Lung (tissue), 11 donors: ENCODE measurements at regions not wholly inside any gene's neighbourhood (a gene's known extent, or its start where the extent isn't known, plus 50 kb on each side); places are given as distances from the start of the nearest gene placed in this dataset.

Source experiments
- ATAC-seq: fragments of 200-7000 bp; cut with Tn5 transposase; one replicate; pipeline ENCODE4 v1.9.1; 2020; ENCODE audit warnings: moderate number of reproducible peaks; ENCODE audit not compliant: insufficient read depth, low FRiP score
- DNase-seq, 3 donors: peaks; one replicate each; pipeline ENCODE4 v3.0.0-alpha.2; 2013 to 2017
- H3K27ac ChIP-seq, 2 donors: one replicate each; pipeline ENCODE4 v1.5.1; 2013; ENCODE audit warnings: mild to moderate bottlenecking in 2 of 2, moderate library complexity in 2 of 2, control low read depth in 1 of 2, inconsistent platforms in 1 of 2, low read depth in 1 of 2, low read length in 1 of 2
- H3K27me3 ChIP-seq, 3 donors: one replicate each; pipeline ENCODE4 v1.5.1; 2013; ENCODE audit warnings: low read length in 2 of 3; ENCODE audit not compliant: control insufficient read depth in 3 of 3, insufficient read depth in 3 of 3
- H3K36me3 ChIP-seq, 4 donors: one replicate each; pipeline ENCODE4 v1.5.1; 2013; ENCODE audit warnings: low read length in 4 of 4, mild to moderate bottlenecking in 1 of 4, moderate library complexity in 1 of 4; ENCODE audit not compliant: control insufficient read depth in 4 of 4, insufficient read depth in 4 of 4
- H3K4me1 ChIP-seq, 5 donors: one replicate each; pipeline ENCODE4 v1.5.1; 2013; ENCODE audit warnings: low read length in 5 of 5, mild to moderate bottlenecking in 2 of 5, moderate library complexity in 1 of 5; ENCODE audit not compliant: control insufficient read depth in 5 of 5, insufficient read depth in 5 of 5
- H3K4me3 ChIP-seq: one replicate; pipeline ENCODE4 v1.5.1; 2013; ENCODE audit warnings: mild to moderate bottlenecking, control low read depth, moderate library complexity
- H3K9ac ChIP-seq, 2 donors: one replicate each; pipeline ENCODE4 v1.5.1; 2013; ENCODE audit warnings: low read length in 2 of 2, control low read depth in 1 of 2; ENCODE audit not compliant: insufficient read depth in 1 of 2
- H3K9me3 ChIP-seq, 4 donors: one replicate each; pipeline ENCODE4 v1.5.1; 2013; ENCODE audit warnings: low read length in 3 of 4, mild to moderate bottlenecking in 1 of 4, moderate library complexity in 1 of 4; ENCODE audit not compliant: control insufficient read depth in 4 of 4, insufficient read depth in 3 of 4
- WGBS, 2 donors: extraction: QIAGEN DNeasy Blood & Tissue Kit; methylation state at CpG; one replicate each; pipeline ENCODE4 v1.1.7; 2013; 5-methylcytosine and 5-hydroxymethylcytosine counted together
- TF ChIP-seq, protein P1 (sequence below): IDR thresholded peaks from 2 replicates; pipeline ENCODE4 v1.5.1; 2012; ENCODE audit warnings: mild to moderate bottlenecking; ENCODE audit errors: control extremely low read depth, extremely low read depth
- donor health status: control.
- donor health status: control.
- donor health status: Bipolar disorder and iron deficiency.
- donor health status: healthy.
- donor health status: DM: yes; HTN: yes; CAD: no.

DNA sequence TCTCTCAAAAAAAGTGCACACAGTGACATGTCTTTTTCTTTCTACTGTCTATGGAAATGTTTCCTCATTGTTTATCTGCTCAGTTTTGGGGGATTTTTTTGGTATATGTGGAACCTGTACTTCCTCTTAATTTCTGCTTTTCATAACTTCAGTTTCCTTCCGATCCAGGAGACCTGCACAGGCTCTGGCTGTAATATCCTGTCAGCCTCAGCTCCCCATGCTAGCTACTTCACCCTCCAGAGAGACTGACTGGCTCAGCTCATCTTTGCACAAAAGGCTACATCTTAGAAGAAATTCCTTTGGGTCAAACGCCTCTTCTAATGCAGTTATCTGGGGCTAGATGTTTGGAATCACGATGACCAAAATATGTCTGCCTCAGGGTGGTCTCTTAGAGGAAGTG is 378.4 kb downstream of the RND3 start:
- ATAC-seq: no peak
- H3K27me3 ChIP-seq: no peaks in the 10 kb centered on the region

DNA sequence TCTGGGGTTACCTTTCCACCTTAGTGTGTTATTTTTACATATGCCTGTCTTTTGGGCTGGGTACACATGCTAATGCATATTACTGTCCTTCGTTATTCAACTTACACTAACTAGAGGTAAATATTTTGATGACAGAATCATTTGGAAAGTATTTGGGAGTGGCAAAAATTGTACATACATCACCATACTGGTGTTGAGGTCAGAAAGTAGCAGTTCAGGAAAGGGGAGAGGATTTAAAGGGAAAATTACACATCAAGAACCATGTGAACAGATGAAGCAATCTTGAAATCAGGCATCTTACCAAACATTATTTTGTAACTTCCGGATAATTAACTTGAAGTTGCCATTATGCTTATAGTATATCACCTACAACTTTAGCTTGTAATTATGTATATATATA is 379.7 kb downstream of the RND3 start:
- H3K9me3 ChIP-seq: no peaks in the 10 kb centered on the region
- TF ChIP-seq, protein P1, sequence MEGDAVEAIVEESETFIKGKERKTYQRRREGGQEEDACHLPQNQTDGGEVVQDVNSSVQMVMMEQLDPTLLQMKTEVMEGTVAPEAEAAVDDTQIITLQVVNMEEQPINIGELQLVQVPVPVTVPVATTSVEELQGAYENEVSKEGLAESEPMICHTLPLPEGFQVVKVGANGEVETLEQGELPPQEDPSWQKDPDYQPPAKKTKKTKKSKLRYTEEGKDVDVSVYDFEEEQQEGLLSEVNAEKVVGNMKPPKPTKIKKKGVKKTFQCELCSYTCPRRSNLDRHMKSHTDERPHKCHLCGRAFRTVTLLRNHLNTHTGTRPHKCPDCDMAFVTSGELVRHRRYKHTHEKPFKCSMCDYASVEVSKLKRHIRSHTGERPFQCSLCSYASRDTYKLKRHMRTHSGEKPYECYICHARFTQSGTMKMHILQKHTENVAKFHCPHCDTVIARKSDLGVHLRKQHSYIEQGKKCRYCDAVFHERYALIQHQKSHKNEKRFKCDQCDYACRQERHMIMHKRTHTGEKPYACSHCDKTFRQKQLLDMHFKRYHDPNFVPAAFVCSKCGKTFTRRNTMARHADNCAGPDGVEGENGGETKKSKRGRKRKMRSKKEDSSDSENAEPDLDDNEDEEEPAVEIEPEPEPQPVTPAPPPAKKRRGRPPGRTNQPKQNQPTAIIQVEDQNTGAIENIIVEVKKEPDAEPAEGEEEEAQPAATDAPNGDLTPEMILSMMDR: no peak
- H3K27me3 ChIP-seq: no peaks in the 10 kb centered on the region
- H3K27ac ChIP-seq: no peak overlapping the region
- DNase-seq (no peak), ATAC-seq (no peak)
- H3K9ac ChIP-seq: no peak overlapping the region
- no peaks in the 10 kb centered on the region for H3K36me3 ChIP-seq
- H3K4me3 ChIP-seq: no peak overlapping the region
- WGBS, 2 donors: 77 to 80% methylated on average over 2 of the region's 2 CpGs
- H3K4me1 ChIP-seq: no peaks in the 10 kb centered on the region

More for the DNA sequence above, 378.4 kb downstream of the RND3 start:
- TF ChIP-seq, protein P1: no peak
- no peak for DNase-seq
- H3K9me3 ChIP-seq: no peaks in the 10 kb centered on the region
- 65 to 79% methylated on average over 3 of the region's 3 CpGs for WGBS, 2 donors
- H3K4me3 ChIP-seq: no peak overlapping the region
- H3K36me3 ChIP-seq: no peaks in the 10 kb centered on the region
- H3K27ac ChIP-seq: no peak overlapping the region
- no peaks in the 10 kb centered on the region for H3K4me1 ChIP-seq
- H3K9ac ChIP-seq: no peak overlapping the region

DNA sequence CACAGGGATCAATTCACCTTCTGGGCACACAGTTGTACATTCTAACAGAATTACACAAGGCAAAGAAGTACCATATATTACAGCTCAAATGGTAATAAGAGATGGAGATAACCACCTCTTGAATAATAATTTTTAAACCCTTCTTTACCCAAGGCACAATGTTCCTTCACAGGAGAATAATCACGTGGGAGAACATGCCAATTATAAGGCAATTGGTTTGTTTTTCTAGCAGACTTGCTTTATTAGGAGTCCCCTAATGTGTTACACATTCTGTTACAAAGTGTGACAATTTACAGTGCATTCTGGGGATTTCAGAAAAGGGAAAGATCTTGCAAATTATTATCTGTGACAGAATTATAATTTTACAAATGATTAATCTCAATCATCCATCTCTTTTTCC is 380.3 kb downstream of the RND3 start:
- DNase-seq (no peak), ATAC-seq (no peak)
- Histone ChIP-seq H3K4me1 (no peaks in the 10 kb centered on the region), H3K9ac (no peak overlapping the region), H3K9me3 (no peaks in the 10 kb centered on the region), H3K4me3 (no peak overlapping the region), H3K27ac (no peak overlapping the region), H3K27me3 (no peaks in the 10 kb centered on the region), H3K36me3 (no peaks in the 10 kb centered on the region)
- 75 to 86% methylated on average over 1 of the region's 1 CpG for WGBS, 2 donors
- TF ChIP-seq, protein P1: no peak

DNA sequence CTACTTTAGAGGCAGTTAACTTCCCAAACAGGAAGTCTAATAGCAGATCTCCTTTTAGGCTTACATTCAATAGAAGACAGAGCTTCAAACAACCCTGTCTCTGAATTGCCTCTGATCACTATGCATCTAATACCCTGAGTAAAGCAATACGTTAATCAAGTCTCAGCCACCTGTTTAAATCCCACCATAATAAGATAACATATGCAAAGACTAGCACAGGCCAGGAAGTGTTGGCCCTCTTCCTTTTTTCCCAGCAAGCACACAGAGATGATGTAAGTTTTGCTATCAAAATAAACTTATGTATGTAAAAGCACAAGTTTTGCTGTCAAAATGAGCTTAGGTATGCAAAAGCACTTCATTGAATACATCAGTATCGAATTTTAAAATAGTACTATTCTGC is 385.5 kb downstream of the RND3 start:
- TF ChIP-seq, protein P1: no peak
- Histone ChIP-seq H3K4me3 (no peak overlapping the region), H3K36me3 (no peaks in the 10 kb centered on the region), H3K27me3 (no peaks in the 10 kb centered on the region), H3K9me3 (no peaks in the 10 kb centered on the region), H3K27ac (no peak overlapping the region), H3K4me1 (peaks cover 0 to 19% (median 5%) of the 10 kb centered on the region in 5 donors), H3K9ac (no peak overlapping the region)
- DNase-seq: no peak
- 89 to 93% methylated on average over 2 of the region's 2 CpGs for WGBS, 2 donors
- ATAC-seq: no peak
